ENCODE measurements at regions not wholly inside any gene's neighbourhood (a gene's known extent, or its start where the extent isn't known, plus 50 kb on each side); places are given as distances from the start of the nearest gene placed in this dataset.

DNA sequence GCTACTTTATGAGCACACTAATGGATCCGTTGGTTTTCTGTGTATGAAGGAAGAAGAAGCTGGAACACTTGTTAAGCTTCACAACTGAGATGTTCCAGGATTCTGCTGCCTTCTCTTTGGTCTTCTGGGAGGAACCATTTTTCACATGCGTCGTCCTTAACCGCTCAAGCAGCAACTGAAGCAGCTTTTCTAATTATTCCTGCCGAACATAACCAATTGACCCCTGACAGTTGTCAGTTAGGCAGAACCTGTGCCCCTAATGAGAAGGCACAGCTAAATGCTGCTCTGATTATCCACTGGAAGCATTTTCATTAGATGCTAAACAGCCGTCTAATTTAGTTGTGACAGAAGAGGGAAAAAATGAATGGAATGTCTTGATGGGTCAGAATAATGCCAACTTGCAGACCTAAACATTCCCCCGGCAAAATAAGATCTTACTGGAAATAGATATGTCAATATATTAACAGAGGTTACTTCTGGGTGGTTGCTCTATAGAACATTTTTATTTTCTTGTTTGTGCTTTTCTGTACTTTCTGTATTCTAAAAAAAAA is 85.0 kb upstream of the SMLR1 start:
- TF ChIP-seq, protein P1, sequence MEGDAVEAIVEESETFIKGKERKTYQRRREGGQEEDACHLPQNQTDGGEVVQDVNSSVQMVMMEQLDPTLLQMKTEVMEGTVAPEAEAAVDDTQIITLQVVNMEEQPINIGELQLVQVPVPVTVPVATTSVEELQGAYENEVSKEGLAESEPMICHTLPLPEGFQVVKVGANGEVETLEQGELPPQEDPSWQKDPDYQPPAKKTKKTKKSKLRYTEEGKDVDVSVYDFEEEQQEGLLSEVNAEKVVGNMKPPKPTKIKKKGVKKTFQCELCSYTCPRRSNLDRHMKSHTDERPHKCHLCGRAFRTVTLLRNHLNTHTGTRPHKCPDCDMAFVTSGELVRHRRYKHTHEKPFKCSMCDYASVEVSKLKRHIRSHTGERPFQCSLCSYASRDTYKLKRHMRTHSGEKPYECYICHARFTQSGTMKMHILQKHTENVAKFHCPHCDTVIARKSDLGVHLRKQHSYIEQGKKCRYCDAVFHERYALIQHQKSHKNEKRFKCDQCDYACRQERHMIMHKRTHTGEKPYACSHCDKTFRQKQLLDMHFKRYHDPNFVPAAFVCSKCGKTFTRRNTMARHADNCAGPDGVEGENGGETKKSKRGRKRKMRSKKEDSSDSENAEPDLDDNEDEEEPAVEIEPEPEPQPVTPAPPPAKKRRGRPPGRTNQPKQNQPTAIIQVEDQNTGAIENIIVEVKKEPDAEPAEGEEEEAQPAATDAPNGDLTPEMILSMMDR (conservative IDR thresholded peaks at IDR 0.05 in 1 of 2, IDR thresholded peaks at IDR 0.05 in 1 of 2; ENCODE audit: extremely low read depth in 1 of 2, insufficient read depth in 1 of 2, low read depth in 1 of 2, low read length in 2 of 2): no peak
- TF ChIP-seq EZH2 (IDR thresholded peaks at IDR 0.05; ENCODE audit: borderline replicate concordance, low read length): no peak

All from mammary epithelial cell (primary cell).